DMS79 treated with DMSO at 0.1 percent for 48 hours (cell line): ENCODE measurements at regions not wholly inside any gene's neighbourhood (a gene's known extent, or its start where the extent isn't known, plus 50 kb on each side); places are given as distances from the start of the nearest gene placed in this dataset.
"Not testable (repeated sequence)": the region's sequence is repeated elsewhere in the genome, so short reads cannot be mapped to it uniquely, and the experiment has no call there.

Source experiments
- DNase-seq: peaks from one replicate; lab custom pipeline; 2025; lab: John Stamatoyannopoulos, UW

GRCh38 chr1:173300061-173301044, 93.2 kb upstream of the TNFSF4 start:
- no peak for DNase-seq

DNA sequence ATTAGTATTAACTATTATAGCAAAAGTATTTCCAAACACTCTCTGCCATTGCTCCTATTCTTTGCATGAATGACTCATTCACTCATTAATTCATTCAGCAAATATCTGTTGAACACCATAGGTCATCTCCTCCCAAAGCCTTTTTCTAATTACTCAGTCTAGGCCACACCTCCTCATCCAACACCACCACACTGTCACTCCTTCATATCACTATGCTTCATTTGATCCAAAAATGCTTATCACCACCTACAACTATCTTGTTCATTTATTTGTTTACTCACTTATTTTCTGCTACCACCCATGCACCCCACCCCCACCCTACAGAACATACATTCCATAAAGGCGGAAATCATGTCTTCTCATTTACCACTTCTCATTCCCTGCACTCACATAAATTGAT, 94.4 kb upstream of the TNFSF4 start:
- no peak for DNase-seq

GRCh38 chr1:173302366-173302765, 95.2 kb upstream of the TNFSF4 start:
- no peak for DNase-seq

DNA sequence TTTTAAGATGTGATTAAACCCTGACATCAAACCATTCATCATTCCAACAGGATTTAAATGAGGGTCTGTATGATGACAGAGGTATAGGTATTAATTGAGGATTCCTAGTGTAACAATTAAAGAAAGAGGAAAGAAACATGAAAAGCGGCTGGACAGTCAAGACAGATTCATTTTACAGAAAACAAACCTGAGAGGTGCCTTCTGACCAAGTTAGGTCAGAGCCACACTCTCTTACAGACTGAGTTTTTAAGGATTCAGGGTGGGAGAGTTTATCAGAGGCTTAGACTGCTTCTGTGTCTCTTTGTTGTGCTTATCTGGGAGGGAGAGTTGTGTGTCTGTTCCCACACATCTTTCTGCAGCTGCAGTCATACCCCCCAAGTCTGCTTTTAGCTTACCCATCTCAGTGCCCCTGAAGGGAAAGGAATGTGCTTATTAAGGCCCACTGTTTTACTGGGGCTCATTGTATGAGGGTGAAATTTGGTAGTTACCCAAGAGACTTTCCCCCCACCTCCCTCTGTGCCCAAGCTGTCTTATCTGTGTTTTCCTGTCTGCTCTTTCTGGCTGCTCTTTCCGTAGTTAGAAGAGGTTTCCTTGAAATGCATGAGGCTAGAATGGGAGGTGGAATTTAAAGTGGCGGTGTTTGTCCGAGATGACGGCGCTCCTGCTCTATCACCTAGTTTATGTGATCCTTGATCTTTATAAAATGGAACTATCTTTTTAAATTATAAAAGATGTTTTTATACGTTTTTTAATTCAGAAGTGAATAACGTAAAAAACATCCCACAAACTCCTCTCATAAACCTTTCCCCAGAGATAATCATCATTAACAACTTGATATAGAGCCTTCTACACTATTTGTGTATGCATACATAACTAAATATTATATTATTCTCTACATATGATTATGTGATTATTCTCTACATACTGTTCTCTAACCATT, 96.0 kb upstream of the TNFSF4 start:
- DNase-seq, result no peak

- no peak for DNase-seq
Measured at GRCh38 chr1:173303984-173304383, 96.9 kb upstream of the TNFSF4 start.

DNA sequence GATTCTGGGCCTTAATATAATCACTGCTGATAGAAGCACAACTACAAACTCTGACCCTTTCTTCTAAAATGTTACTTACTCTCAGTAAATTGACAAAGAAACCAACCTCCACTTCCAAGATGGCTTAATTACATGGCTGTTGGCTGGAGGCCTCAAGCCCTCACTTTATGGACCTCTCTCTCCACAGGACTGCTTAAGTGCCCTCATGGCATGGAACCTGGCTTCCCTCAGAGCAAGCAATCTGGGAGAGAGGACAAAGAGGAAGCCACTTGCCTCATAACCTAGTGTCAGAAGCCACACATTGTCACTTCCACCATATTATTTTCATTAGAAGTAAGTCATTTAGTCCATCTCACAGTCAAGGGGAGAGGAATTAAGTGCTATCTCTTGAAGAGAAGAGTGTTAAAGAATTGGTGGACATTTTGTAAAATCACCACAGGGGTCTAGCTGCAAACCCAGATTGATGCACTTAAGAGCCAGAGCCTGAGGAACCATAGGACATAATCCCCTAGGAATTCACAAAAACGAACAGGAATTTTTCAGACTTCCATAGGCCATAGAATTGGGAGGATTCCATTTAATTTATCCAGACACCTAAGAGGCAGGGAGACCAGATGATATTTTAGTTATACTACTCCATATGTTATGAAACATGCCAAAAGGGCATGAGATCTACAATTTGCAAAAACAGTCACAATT, 97.5 kb upstream of the TNFSF4 start:
- DNase-seq, result no peak

DNA sequence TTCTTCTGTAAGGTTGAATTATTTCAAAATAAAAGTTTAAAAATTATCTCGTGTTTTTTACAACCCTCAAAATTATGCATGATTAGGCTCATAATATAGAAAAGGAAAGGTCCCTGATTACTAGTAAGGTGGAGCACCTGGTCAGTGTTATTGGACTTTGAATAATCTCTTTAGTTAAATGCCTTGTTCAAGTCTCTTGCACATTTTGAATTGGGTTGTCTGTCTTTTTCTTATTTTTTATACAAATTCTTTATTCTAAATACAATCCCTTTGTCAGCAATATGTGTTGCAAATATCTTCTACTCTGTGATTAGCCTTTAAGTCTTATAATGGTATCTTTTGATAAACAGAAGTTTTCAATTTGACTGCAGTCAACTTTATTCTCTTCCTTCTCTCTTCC, 100.7 kb upstream of the TNFSF4 start:
- no peak for DNase-seq

DNA sequence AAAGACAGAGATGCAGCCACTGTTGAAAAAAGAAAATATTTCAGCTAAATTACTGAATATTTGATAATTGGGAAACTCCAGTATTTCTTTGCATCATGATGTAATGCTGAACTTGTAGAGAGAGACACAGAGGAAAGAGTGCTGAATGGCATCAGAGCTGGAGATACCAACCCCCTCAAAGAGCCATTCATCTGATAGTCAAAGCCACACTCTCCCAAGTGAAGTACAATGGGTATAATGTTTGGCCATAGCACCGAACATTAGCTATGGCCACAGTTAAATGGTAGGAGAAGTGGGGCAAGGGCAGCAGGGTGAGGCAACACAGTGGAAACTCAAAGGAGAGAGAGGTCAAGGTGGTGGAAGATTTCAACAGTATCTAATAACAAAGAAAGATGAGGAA, 107.5 kb upstream of the TNFSF4 start:
- no peak for DNase-seq

DNA sequence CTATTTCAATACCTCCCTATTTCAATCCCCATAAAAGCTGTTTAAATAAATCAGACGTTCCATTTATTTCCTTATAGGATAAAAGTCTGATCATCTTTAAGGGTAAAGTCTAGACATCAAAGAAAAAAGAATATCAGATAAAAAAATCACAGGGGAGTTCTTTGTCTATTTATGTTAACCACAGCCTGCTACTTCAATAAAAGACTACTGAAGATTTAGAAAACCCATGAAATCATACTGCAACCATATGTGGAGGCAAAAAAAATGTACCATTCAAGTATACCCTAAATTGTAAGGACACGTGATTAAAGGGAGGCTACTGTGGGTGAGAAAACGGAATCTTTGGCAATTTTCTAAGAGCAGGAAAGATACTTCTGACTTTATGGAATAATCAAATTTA, 108.2 kb upstream of the TNFSF4 start:
- DNase-seq, result no peak

GRCh38 chr1:173318788-173319187, 111.7 kb upstream of the TNFSF4 start:
- no peak for DNase-seq

- not testable (repeated sequence) for DNase-seq
Measured at GRCh38 chr1:173324352-173324751, 117.2 kb upstream of the TNFSF4 start.

DNA sequence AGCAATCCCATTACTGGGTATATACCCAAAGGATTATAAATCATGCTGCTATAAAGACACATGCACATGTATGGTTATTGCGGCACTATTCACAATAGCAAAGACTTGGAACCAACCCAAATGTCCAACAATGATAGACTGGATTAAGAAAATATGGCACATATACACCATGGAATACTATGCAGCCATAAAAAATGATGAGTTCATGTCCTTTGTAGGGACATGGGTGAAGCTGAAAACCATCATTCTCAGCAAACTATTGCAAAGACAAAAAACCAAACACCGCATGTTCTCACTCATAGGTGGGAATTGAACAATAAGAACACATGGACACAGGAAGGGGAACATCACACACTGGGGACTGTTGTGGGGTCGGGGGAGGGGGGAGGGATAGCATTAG, 120.9 kb upstream of the TNFSF4 start:
- not testable (repeated sequence) for DNase-seq

- no peak for DNase-seq
Measured at GRCh38 chr1:173328961-173329360, 121.8 kb upstream of the TNFSF4 start.

GRCh38 chr1:173329726-173330125, 122.6 kb upstream of the TNFSF4 start:
- DNase-seq, result no peak

GRCh38 chr1:173330149-173330951, 123.2 kb upstream of the TNFSF4 start:
- no peak for DNase-seq

GRCh38 chr1:173330952-173331548, 123.9 kb upstream of the TNFSF4 start:
- DNase-seq, result not testable (repeated sequence)

GRCh38 chr1:173332026-173332425, 124.9 kb upstream of the TNFSF4 start:
- DNase-seq, result no peak

DNA sequence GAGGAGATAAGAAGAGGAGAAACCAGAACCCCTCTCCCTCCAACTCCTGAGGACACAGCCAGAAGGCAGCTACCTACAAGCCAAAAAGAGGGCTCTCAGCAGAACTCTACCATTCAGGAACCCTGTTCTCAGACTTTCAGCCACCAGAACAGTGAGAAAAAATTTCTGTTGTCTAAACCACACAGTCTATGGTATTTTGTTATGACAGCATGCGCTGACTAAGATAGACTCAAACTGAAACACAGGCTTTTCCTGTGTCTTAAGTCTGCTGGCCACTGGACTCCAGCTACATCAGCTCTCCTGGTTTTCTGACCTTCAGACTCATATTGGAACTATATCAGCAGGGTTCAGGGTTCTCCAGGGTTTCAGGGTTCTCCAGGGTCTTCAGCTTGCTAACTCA, 126.5 kb upstream of the TNFSF4 start:
- no peak for DNase-seq

- no peak for DNase-seq
Measured at GRCh38 chr1:173337126-173337525, 130.0 kb upstream of the TNFSF4 start.

GRCh38 chr1:173341307-173341706, 134.2 kb upstream of the TNFSF4 start:
- no peak for DNase-seq

DNA sequence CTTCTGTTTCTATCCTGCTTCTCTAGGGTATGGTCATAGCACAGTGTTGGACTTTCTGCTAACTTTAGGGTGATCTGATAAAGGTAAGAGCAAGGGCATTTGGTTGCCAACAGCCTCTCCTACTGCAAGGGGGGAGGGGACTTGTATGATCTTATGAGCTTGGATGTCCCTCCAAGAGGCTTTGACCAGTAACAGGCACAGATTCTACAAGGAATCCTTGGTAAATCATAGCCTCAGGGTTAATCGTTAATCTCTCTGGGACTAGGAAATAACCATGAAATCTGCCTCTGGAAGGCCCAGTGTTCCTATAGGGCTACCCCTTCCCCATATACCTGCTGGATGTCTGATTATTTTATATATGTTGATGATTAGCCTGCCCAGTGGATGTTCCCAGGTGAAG, 134.8 kb upstream of the TNFSF4 start:
- DNase-seq, result no peak
